KMS-11 (cell line): ENCODE measurements at regions not wholly inside any gene's neighbourhood (a gene's known extent, or its start where the extent isn't known, plus 50 kb on each side); places are given as distances from the start of the nearest gene placed in this dataset.

Experiments used
- H2AFZ ChIP-seq: fragments of 200-600 bp; sonication (generic); 2 replicates; pipeline ENCODE4 v1.6.1; 2016; ENCODE audit warnings: antibody characterized with exemption, mixed run types, low read depth
- H3K27ac ChIP-seq: fragments of 200-600 bp; sonication (generic); 2 replicates; pipeline ENCODE4 v1.6.1; 2016; ENCODE audit warnings: mild to moderate bottlenecking, mixed run types
- H3K27me3 ChIP-seq: fragments of 200-600 bp; sonication (generic); 2 replicates; pipeline ENCODE4 v1.6.1; 2017; ENCODE audit warnings: mild to moderate bottlenecking, low read depth, mixed run types, moderate library complexity; ENCODE audit not compliant: insufficient read depth
- H3K36me3 ChIP-seq: fragments of 200-600 bp; sonication (generic); 2 replicates; pipeline ENCODE4 v1.6.1; 2017; ENCODE audit warnings: mild to moderate bottlenecking, mixed run types; ENCODE audit not compliant: insufficient read depth
- H3K4me1 ChIP-seq: fragments of 200-600 bp; sonication (generic); 2 replicates; pipeline ENCODE4 v1.6.1; 2016; ENCODE audit warnings: mild to moderate bottlenecking, low read depth, mixed run types; ENCODE audit not compliant: poor library complexity, severe bottlenecking
- H3K4me2 ChIP-seq: fragments of 200-600 bp; sonication (generic); 2 replicates; pipeline ENCODE4 v1.7.0; 2016; ENCODE audit warnings: mild to moderate bottlenecking, mixed run types
- H3K4me3 ChIP-seq: fragments of 200-600 bp; sonication (generic); IDR thresholded peaks from 2 replicates; pipeline ENCODE4 v1.6.1; 2017; ENCODE audit warnings: low read depth, low read length, mixed read lengths; ENCODE audit not compliant: insufficient read depth
- H3K79me2 ChIP-seq: fragments of 200-600 bp; sonication (generic); 2 replicates; pipeline ENCODE4 v1.6.1; 2016; ENCODE audit warnings: low read depth, mixed run types; ENCODE audit not compliant: insufficient read depth
- H3K9ac ChIP-seq: fragments of 200-600 bp; sonication (generic); 2 replicates; pipeline ENCODE4 v1.6.1; 2016; ENCODE audit warnings: mild to moderate bottlenecking, mixed run types
- H4K20me1 ChIP-seq: fragments of 200-600 bp; sonication (generic); 2 replicates; pipeline ENCODE4 v1.6.1; 2016; ENCODE audit warnings: mild to moderate bottlenecking, mixed run types; ENCODE audit not compliant: insufficient read depth
- TF ChIP-seq, protein P1 (sequence below): fragments of 200-600 bp; sonication (generic); conservative IDR thresholded peaks from 2 replicates; pipeline ENCODE4 v1.6.1; 2017; ENCODE audit warnings: low read depth, mild to moderate bottlenecking, antibody characterized with exemption, low read length, moderate library complexity, mixed read lengths

DNA sequence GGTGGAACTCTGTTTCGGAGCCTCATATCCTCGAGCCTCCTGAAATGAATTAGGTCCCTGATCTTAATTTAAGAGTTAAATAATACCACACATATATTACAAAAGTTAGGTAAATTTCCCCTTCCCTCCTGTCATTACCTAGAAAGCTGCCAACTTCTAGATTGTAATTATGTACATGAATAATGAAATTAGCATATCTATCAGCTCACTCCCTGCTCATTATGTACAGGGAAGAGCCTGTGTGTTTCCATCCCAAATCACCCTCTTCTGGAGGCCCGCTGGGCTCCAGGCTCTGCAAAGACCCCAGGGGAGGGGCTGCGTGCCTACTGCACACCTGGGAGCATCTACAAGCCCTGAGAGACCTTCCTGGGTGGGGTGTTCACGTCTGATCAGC is 384.1 kb downstream of the MN1 start:
- Histone ChIP-seq H3K4me2 (no peak overlapping the region), H3K36me3 (no peaks in the 10 kb centered on the region), H3K4me1 (no peaks in the 10 kb centered on the region), H2AFZ (no peak overlapping the region), H3K27ac (no peak overlapping the region), H3K9ac (no peak overlapping the region), H3K79me2 (no peaks in the 10 kb centered on the region), H4K20me1 (no peaks in the 10 kb centered on the region), H3K4me3 (no peak overlapping the region), H3K27me3 (peaks cover 3% of the 10 kb centered on the region; the same call in 1 of the 2 replicates)
- TF ChIP-seq, protein P1, sequence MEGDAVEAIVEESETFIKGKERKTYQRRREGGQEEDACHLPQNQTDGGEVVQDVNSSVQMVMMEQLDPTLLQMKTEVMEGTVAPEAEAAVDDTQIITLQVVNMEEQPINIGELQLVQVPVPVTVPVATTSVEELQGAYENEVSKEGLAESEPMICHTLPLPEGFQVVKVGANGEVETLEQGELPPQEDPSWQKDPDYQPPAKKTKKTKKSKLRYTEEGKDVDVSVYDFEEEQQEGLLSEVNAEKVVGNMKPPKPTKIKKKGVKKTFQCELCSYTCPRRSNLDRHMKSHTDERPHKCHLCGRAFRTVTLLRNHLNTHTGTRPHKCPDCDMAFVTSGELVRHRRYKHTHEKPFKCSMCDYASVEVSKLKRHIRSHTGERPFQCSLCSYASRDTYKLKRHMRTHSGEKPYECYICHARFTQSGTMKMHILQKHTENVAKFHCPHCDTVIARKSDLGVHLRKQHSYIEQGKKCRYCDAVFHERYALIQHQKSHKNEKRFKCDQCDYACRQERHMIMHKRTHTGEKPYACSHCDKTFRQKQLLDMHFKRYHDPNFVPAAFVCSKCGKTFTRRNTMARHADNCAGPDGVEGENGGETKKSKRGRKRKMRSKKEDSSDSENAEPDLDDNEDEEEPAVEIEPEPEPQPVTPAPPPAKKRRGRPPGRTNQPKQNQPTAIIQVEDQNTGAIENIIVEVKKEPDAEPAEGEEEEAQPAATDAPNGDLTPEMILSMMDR, result no peak

DNA sequence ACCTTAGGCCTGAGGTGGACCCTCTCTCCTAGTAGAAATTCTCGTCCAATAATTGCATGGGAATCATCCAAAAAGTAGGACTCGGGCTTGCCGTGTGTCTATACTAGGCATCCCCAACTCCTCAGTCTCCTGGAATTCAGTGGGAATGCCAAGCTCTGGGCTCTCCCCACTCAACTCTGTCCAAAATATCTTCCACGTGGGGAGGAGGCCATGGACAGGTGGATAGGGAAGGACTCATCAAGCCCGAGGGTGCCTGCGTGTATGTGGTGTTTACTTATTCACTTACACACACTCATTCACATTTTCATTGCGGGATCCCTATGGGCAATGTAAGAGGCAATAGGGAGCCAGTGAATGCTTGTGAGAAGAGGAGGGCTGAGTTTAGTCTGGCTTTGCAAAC is 383.3 kb downstream of the MN1 start:
- TF ChIP-seq, protein P1, result no peak
- Histone ChIP-seq H2AFZ (no peak overlapping the region), H3K4me2 (no peak overlapping the region), H3K9ac (no peak overlapping the region), H3K79me2 (no peaks in the 10 kb centered on the region), H3K27ac (no peak overlapping the region), H3K4me1 (no peaks in the 10 kb centered on the region), H3K36me3 (no peaks in the 10 kb centered on the region), H3K4me3 (no peak overlapping the region), H3K27me3 (peaks cover 3% of the 10 kb centered on the region; the same call in 1 of the 2 replicates), H4K20me1 (no peaks in the 10 kb centered on the region)

DNA sequence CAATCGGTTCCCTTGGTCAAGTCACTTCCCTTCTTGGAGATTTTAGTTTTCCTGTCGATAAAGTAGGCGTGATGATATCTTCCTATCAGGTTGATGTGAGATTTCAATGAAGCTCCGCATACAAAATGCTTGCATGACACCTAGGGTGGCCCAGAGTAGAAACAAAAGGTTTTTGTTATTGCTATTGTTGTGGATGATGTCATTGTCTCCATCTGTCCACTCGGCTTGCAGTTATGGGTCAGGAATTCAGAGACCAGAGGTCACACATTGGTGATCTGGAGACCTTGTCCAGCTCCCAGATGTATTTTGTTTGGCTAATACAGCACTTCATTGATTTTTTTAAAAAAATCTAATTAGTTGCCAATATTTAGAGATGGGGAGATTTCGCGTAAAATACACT is 382.1 kb downstream of the MN1 start:
- no peak overlapping the region for H3K27ac ChIP-seq
- H3K79me2 ChIP-seq, result no peaks in the 10 kb centered on the region
- no peak overlapping the region for H2AFZ ChIP-seq
- H3K9ac ChIP-seq, result no peak overlapping the region
- H3K4me1 ChIP-seq, result no peaks in the 10 kb centered on the region
- TF ChIP-seq, protein P1, result no peak
- H4K20me1 ChIP-seq, result no peaks in the 10 kb centered on the region
- H3K4me2 ChIP-seq, result no peak overlapping the region
- H3K27me3 ChIP-seq, result peaks cover 3% of the 10 kb centered on the region; the same call in 1 of the 2 replicates
- H3K4me3 ChIP-seq, result no peak overlapping the region
- H3K36me3 ChIP-seq, result no peaks in the 10 kb centered on the region

DNA sequence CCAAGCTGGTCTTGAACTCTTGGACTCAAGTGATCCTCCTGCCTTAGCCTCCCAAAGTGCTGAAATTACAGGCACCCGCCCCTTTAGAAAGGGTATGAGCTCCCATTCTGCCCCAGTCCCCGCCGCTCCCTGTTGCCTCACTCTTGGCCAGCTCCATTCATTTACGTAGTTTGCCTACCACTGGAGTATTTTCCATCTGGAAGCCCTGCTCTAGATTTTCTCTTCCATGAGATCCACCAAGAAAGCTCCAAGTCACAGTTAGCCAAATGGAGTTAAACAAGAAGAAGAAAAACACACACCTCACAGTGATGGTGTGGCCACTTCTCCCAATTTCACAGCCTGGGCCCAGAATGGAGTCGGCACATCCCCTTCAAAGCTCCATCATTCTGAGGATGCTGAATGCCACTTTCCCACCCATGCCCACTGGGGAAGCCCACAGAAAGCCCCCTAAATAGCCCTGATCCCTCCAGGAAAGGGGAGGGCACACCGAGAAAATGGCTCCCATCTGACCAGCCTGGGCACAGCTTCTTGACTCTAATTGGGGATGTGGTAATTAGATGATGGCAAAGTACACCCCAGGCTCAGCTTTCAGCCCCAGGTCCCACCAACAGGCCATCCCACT is 381.2 kb downstream of the MN1 start:
- H3K27ac ChIP-seq, result no peak overlapping the region
- no peaks in the 10 kb centered on the region for H3K4me1 ChIP-seq
- H2AFZ ChIP-seq, result no peak overlapping the region
- no peaks in the 10 kb centered on the region for H3K36me3 ChIP-seq
- H3K27me3 ChIP-seq, result peaks cover 3% of the 10 kb centered on the region; the same call in 1 of the 2 replicates
- no peaks in the 10 kb centered on the region for H3K79me2 ChIP-seq
- TF ChIP-seq, protein P1, result no peak
- H4K20me1 ChIP-seq, result no peaks in the 10 kb centered on the region
- H3K9ac ChIP-seq, result no peak overlapping the region
- H3K4me3 ChIP-seq, result no peak overlapping the region
- no peak overlapping the region for H3K4me2 ChIP-seq
